Liver (tissue), 8 donors: ENCODE measurements at regions not wholly inside any gene's neighbourhood (a gene's known extent, or its start where the extent isn't known, plus 50 kb on each side); places are given as distances from the start of the nearest gene placed in this dataset.

ENCODE experiments used
- DNase-seq: peaks from one replicate; pipeline ENCODE4 v3.0.0-alpha.2; 2017; ENCODE audit warnings: low spot score
- H3K27ac ChIP-seq, 2 donors: one replicate each; pipeline ENCODE4 v1.7.0; 2013; ENCODE audit warnings: inconsistent platforms in 2 of 2, low read length in 2 of 2, control low read depth in 1 of 2, low read depth in 1 of 2, mild to moderate bottlenecking in 1 of 2
- H3K27me3 ChIP-seq, 4 donors: one replicate each; pipeline versions ENCODE4 v1.6.1 to v1.7.0; 2013; ENCODE audit warnings: low read length in 3 of 4, inconsistent platforms in 1 of 4, mild to moderate bottlenecking in 1 of 4, moderate library complexity in 1 of 4; ENCODE audit not compliant: control insufficient read depth in 4 of 4, insufficient read depth in 4 of 4
- H3K36me3 ChIP-seq, 4 donors: one replicate each; pipeline versions ENCODE4 v1.6.1 to v1.7.0; 2013; ENCODE audit warnings: low read length in 3 of 4, mild to moderate bottlenecking in 3 of 4, low read depth in 1 of 4, moderate library complexity in 1 of 4; ENCODE audit not compliant: control insufficient read depth in 4 of 4, insufficient read depth in 3 of 4
- H3K4me1 ChIP-seq, 4 donors: one replicate each; pipeline versions ENCODE4 v1.6.1 to v1.7.0; 2013; ENCODE audit warnings: low read length in 3 of 4, mild to moderate bottlenecking in 3 of 4, moderate library complexity in 1 of 4; ENCODE audit not compliant: control insufficient read depth in 4 of 4, insufficient read depth in 4 of 4
- H3K4me3 ChIP-seq, 3 donors: one replicate each; pipeline versions ENCODE4 v1.6.1 to v1.7.0; 2013; ENCODE audit warnings: low read length in 3 of 3, control low read depth in 1 of 3, low read depth in 1 of 3, mild to moderate bottlenecking in 1 of 3
- H3K9ac ChIP-seq, 2 donors: one replicate each; pipeline ENCODE4 v1.7.0; 2013; ENCODE audit warnings: low read length in 2 of 2, mild to moderate bottlenecking in 2 of 2, moderate library complexity in 2 of 2, control low read depth in 1 of 2, low read depth in 1 of 2
- H3K9me3 ChIP-seq, 4 donors: one replicate each; pipeline versions ENCODE4 v1.6.1 to v1.7.0; 2013; ENCODE audit warnings: low read length in 3 of 4; ENCODE audit not compliant: control insufficient read depth in 4 of 4
- EGR1 ChIP-seq, 2 donors: IDR thresholded peaks; 2 replicates each; pipeline ENCODE4 v1.6.1; 2016 to 2018; ENCODE audit warnings: antibody characterized with exemption in 2 of 2, low read depth in 2 of 2
- FOXA1 ChIP-seq: IDR thresholded peaks from 2 replicates; pipeline ENCODE4 v1.6.1; 2016; ENCODE audit warnings: antibody characterized with exemption
- FOXA2 ChIP-seq: IDR thresholded peaks from 2 replicates; pipeline ENCODE4 v1.6.1; 2016; ENCODE audit warnings: antibody characterized with exemption
- HNF4A ChIP-seq, 2 donors: conservative IDR thresholded peaks; 2 replicates each; pipeline ENCODE4 v1.6.1; 2016; ENCODE audit warnings: antibody characterized with exemption in 2 of 2, mild to moderate bottlenecking in 2 of 2
- JUND ChIP-seq, 2 donors: IDR thresholded peaks; 2 replicates each; pipeline ENCODE4 v1.6.1; 2016; ENCODE audit warnings: antibody characterized with exemption in 2 of 2
- NR2F2 ChIP-seq: IDR thresholded peaks from 2 replicates; pipeline ENCODE4 v1.6.1; 2016; ENCODE audit warnings: antibody characterized with exemption
- RAD21 ChIP-seq, 2 donors: IDR thresholded peaks; 2 replicates each; pipeline ENCODE4 v1.6.1; 2016; ENCODE audit warnings: antibody characterized with exemption in 2 of 2, mild to moderate bottlenecking in 2 of 2
- RXRA ChIP-seq, 2 donors: IDR thresholded peaks; 2 replicates each; pipeline ENCODE4 v1.6.1; 2017 to 2018; ENCODE audit warnings: antibody characterized with exemption in 2 of 2, mild to moderate bottlenecking in 1 of 2
- SP1 ChIP-seq: IDR thresholded peaks from 2 replicates; pipeline ENCODE4 v1.6.1; 2018; ENCODE audit warnings: antibody characterized with exemption, mild to moderate bottlenecking
- WGBS: extraction: QIAGEN DNeasy Blood & Tissue Kit; methylation state at CpG from one replicate; pipeline ENCODE4 v1.1.7; 2013; 5-methylcytosine and 5-hydroxymethylcytosine counted together
- TF ChIP-seq, protein P1 (sequence below): IDR thresholded peaks from 2 replicates; pipeline ENCODE4 v1.6.1; 2016; ENCODE audit warnings: antibody characterized with exemption
- TF ChIP-seq, protein P2 (sequence below): IDR thresholded peaks from 2 replicates; pipeline ENCODE4 v1.6.1; 2016; ENCODE audit warnings: antibody characterized with exemption
- TF ChIP-seq, protein P3 (sequence below): IDR thresholded peaks from 2 replicates; pipeline ENCODE4 v1.6.1; 2016; ENCODE audit warnings: antibody characterized with exemption, mild to moderate bottlenecking
- TF ChIP-seq, protein P4 (sequence below): IDR thresholded peaks from 2 replicates; pipeline ENCODE4 v1.6.1; 2016; ENCODE audit warnings: antibody characterized with exemption
- TF ChIP-seq, protein P5 (sequence below): fragments of 150-350 bp; IDR thresholded peaks from 2 replicates; pipeline ENCODE4 v1.5.1; 2017; ENCODE audit warnings: improper control_type of control experiment, low read depth, low read length; ENCODE audit not compliant: missing input control
- donor health status: healthy.
- donor health status: healthy.
- donor health status: healthy.
- donor health status: healthy.
- donor health status: healthy.

DNA sequence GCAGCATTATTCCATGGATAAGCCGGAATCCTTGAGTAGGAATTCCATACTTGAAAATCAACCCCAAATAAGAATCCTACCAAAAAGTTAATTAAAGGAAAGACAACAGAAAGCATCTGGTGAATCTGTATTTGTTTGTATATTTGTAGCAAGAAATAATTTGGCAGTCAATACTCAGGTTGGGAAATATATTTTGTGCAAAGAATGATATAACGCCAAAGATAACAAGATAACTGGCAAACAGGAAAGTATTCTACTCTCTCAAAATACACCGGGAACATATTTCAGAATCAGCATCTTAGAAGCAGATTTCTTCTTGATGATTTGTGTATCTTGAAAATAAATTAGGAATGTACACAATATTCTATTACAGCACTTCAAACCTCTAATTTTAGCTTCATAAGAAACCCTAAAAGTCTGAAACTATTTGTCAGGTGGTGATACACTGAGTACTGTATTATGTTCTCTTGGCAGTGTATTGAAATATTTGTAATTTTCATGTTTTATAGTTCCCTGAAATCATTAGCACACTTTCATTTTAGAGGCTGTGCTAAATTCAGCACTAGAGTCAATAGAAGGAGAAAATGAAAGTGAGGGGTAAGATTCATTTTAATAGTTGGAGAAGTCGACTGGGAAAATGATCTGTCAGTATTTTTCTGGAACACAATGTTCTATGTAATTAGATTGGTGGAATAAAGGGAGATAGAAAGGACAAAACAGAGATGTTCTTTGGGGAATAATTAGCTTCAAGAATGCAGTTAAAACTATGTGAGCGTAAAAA lies 879.7 kb upstream of the GJE1 start:
- no peak overlapping the region for H3K9ac ChIP-seq

More for the DNA sequence above, 879.7 kb upstream of the GJE1 start:
- Histone ChIP-seq H3K27ac (peak overlapping the region in 1 of 2 donors; percentile 35), H3K4me1 (peaks cover 0 to 10% (median 3%) of the 10 kb centered on the region in 4 donors), H3K27me3 (no peaks in the 10 kb centered on the region), H3K9me3 (no peaks in the 10 kb centered on the region), H3K4me3 (peak overlapping the region in 1 of 3 donors; percentile 8), H3K36me3 (no peaks in the 10 kb centered on the region)
- 45% methylated on average over 5 of the region's 5 CpGs for WGBS
- no peak for TF ChIP-seq RXRA (IDR thresholded peaks at IDR 0.05)
- no peak for TF ChIP-seq JUND (IDR thresholded peaks at IDR 0.05)
- no peak for TF ChIP-seq EGR1 (IDR thresholded peaks at IDR 0.05; ENCODE audit: low read depth in 2 of 2)
- TF ChIP-seq HNF4A (conservative IDR thresholded peaks at IDR 0.05) = no peak
- TF ChIP-seq, protein P1, sequence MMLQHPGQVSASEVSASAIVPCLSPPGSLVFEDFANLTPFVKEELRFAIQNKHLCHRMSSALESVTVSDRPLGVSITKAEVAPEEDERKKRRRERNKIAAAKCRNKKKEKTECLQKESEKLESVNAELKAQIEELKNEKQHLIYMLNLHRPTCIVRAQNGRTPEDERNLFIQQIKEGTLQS = no peak
- peak; percentile 63 for TF ChIP-seq SP1
- TF ChIP-seq, protein P2, sequence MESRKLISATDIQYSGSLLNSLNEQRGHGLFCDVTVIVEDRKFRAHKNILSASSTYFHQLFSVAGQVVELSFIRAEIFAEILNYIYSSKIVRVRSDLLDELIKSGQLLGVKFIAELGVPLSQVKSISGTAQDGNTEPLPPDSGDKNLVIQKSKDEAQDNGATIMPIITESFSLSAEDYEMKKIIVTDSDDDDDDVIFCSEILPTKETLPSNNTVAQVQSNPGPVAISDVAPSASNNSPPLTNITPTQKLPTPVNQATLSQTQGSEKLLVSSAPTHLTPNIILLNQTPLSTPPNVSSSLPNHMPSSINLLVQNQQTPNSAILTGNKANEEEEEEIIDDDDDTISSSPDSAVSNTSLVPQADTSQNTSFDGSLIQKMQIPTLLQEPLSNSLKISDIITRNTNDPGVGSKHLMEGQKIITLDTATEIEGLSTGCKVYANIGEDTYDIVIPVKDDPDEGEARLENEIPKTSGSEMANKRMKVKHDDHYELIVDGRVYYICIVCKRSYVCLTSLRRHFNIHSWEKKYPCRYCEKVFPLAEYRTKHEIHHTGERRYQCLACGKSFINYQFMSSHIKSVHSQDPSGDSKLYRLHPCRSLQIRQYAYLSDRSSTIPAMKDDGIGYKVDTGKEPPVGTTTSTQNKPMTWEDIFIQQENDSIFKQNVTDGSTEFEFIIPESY = no peak
- no peak for TF ChIP-seq NR2F2
- TF ChIP-seq, protein P3, sequence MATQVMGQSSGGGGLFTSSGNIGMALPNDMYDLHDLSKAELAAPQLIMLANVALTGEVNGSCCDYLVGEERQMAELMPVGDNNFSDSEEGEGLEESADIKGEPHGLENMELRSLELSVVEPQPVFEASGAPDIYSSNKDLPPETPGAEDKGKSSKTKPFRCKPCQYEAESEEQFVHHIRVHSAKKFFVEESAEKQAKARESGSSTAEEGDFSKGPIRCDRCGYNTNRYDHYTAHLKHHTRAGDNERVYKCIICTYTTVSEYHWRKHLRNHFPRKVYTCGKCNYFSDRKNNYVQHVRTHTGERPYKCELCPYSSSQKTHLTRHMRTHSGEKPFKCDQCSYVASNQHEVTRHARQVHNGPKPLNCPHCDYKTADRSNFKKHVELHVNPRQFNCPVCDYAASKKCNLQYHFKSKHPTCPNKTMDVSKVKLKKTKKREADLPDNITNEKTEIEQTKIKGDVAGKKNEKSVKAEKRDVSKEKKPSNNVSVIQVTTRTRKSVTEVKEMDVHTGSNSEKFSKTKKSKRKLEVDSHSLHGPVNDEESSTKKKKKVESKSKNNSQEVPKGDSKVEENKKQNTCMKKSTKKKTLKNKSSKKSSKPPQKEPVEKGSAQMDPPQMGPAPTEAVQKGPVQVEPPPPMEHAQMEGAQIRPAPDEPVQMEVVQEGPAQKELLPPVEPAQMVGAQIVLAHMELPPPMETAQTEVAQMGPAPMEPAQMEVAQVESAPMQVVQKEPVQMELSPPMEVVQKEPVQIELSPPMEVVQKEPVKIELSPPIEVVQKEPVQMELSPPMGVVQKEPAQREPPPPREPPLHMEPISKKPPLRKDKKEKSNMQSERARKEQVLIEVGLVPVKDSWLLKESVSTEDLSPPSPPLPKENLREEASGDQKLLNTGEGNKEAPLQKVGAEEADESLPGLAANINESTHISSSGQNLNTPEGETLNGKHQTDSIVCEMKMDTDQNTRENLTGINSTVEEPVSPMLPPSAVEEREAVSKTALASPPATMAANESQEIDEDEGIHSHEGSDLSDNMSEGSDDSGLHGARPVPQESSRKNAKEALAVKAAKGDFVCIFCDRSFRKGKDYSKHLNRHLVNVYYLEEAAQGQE = no peak
- TF ChIP-seq, protein P4, sequence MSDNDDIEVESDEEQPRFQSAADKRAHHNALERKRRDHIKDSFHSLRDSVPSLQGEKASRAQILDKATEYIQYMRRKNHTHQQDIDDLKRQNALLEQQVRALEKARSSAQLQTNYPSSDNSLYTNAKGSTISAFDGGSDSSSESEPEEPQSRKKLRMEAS = no peak
- TF ChIP-seq FOXA2 = no peak
- TF ChIP-seq RAD21 (IDR thresholded peaks at IDR 0.05) = peak in 1 of 2 donors; percentile 24
- TF ChIP-seq FOXA1 = no peak
- TF ChIP-seq, protein P5, sequence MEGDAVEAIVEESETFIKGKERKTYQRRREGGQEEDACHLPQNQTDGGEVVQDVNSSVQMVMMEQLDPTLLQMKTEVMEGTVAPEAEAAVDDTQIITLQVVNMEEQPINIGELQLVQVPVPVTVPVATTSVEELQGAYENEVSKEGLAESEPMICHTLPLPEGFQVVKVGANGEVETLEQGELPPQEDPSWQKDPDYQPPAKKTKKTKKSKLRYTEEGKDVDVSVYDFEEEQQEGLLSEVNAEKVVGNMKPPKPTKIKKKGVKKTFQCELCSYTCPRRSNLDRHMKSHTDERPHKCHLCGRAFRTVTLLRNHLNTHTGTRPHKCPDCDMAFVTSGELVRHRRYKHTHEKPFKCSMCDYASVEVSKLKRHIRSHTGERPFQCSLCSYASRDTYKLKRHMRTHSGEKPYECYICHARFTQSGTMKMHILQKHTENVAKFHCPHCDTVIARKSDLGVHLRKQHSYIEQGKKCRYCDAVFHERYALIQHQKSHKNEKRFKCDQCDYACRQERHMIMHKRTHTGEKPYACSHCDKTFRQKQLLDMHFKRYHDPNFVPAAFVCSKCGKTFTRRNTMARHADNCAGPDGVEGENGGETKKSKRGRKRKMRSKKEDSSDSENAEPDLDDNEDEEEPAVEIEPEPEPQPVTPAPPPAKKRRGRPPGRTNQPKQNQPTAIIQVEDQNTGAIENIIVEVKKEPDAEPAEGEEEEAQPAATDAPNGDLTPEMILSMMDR = no peak
- DNase-seq = no peak
